Naive thymus-derived CD4-positive, alpha-beta T cell (primary cell): ENCODE measurements at regions not wholly inside any gene's neighbourhood (a gene's known extent, or its start where the extent isn't known, plus 50 kb on each side); places are given as distances from the start of the nearest gene placed in this dataset.

Experiments
- ATAC-seq: fragments of 150-1000 bp; cut with Tn5 transposase; 2 replicates; pipeline ENCODE4 v1.10.0; 2021; ENCODE audit warnings: mild to moderate bottlenecking, moderate library complexity
- CTCF ChIA-PET: fragments of 350-600 bp; sonication (Branson Sonifier 250); formaldehyde crosslinking; loops from one replicate; lab custom pipeline; 2021; ENCODE audit warnings: antibody characterized with exemption; lab: Charles Lee
- POLR2A ChIA-PET: fragments of 350-600 bp; sonication (Branson Sonifier 250); formaldehyde crosslinking; loops from one replicate; lab custom pipeline; 2021; ENCODE audit warnings: antibody characterized with exemption, inconsistent platforms; lab: Charles Lee
- DNase-seq, 9 donors: peaks; one replicate each; pipeline versions ENCODE4 v3.0.0 to v3.0.0-alpha.2; 2020 to 2022; ENCODE audit warnings: mixed read lengths in 1 of 9
- H3K27ac ChIP-seq: one replicate; pipeline ENCODE4 v1.7.0; 2013; ENCODE audit warnings: mild to moderate bottlenecking, low read depth, low read length, moderate library complexity
- H3K27me3 ChIP-seq, 2 donors: one replicate each; pipeline ENCODE4 v1.7.0; 2013; ENCODE audit warnings: low read length in 2 of 2, mild to moderate bottlenecking in 2 of 2, moderate library complexity in 2 of 2; ENCODE audit not compliant: control insufficient read depth in 2 of 2, insufficient read depth in 2 of 2
- H3K36me3 ChIP-seq, 3 experiments: 1 replicate in 2 of 3; 2 replicates in 1 of 3; pipeline ENCODE4 v1.7.0; 2013; ENCODE audit warnings: low read length in 3 of 3, mild to moderate bottlenecking in 3 of 3, moderate library complexity in 1 of 3; ENCODE audit not compliant: insufficient read depth in 3 of 3, control insufficient read depth in 2 of 3
- H3K4me1 ChIP-seq, 2 donors: one replicate each; pipeline ENCODE4 v1.7.0; 2013; ENCODE audit warnings: low read length in 2 of 2, mild to moderate bottlenecking in 2 of 2, moderate library complexity in 1 of 2; ENCODE audit not compliant: control insufficient read depth in 2 of 2, insufficient read depth in 2 of 2
- H3K4me3 ChIP-seq: 2 replicates; pipeline ENCODE4 v1.7.0; 2013; ENCODE audit warnings: mild to moderate bottlenecking, low read length
- H3K9me3 ChIP-seq, 3 experiments: 1 replicate in 2 of 3; 2 replicates in 1 of 3; pipeline ENCODE4 v1.7.0; 2013; ENCODE audit warnings: low read length in 3 of 3; ENCODE audit not compliant: control insufficient read depth in 2 of 3
- H3K27ac Mint-ChIP-seq, 9 donors: one replicate each; pipeline ENCODE4 v1.8.0; 2020 to 2022; ENCODE audit warnings: mixed read lengths in 9 of 9, mild to moderate bottlenecking in 8 of 9, moderate library complexity in 5 of 9, inconsistent platforms in 2 of 9
- H3K27me3 Mint-ChIP-seq, 5 donors: one replicate each; pipeline ENCODE4 v1.8.0; 2021 to 2022; ENCODE audit warnings: mixed read lengths in 5 of 5, mild to moderate bottlenecking in 1 of 5
- H3K36me3 Mint-ChIP-seq, 5 donors: one replicate each; pipeline ENCODE4 v1.8.0; 2020 to 2022; ENCODE audit warnings: mixed read lengths in 5 of 5, mild to moderate bottlenecking in 3 of 5, inconsistent platforms in 1 of 5
- H3K4me1 Mint-ChIP-seq, 7 donors: one replicate each; pipeline ENCODE4 v1.8.0; 2020 to 2022; ENCODE audit warnings: mixed read lengths in 7 of 7, mild to moderate bottlenecking in 3 of 7, inconsistent platforms in 1 of 7
- H3K4me3 Mint-ChIP-seq, 10 donors: one replicate each; pipeline ENCODE4 v1.8.0; 2020 to 2022; ENCODE audit warnings: mild to moderate bottlenecking in 10 of 10, mixed read lengths in 10 of 10, moderate library complexity in 6 of 10, inconsistent platforms in 2 of 10
- H3K9me3 Mint-ChIP-seq, 11 donors: one replicate each; pipeline ENCODE4 v1.8.0; 2020 to 2022; ENCODE audit warnings: mixed read lengths in 11 of 11, mild to moderate bottlenecking in 4 of 11, inconsistent platforms in 1 of 11, moderate library complexity in 1 of 11
- intact Hi-C, 2 donors: fragments of 100-400 bp; cut with micrococcal nuclease; formaldehyde crosslinking; loops; one replicate each; pipeline ENCODE4 v1.15.1; 2023

GRCh38 chr4:7132249-7132648 lies 60.1 kb upstream of the SORCS2 start:
- H3K9me3 Mint-ChIP-seq, result peaks cover 0 to 11% (median 0%) of the 10 kb centered on the region in 11 donors
- Histone ChIP-seq H3K27ac (no peak overlapping the region), H3K9me3 (no peaks in the 10 kb centered on the region), H3K36me3 (no peaks in the 10 kb centered on the region), H3K27me3 (no peaks in the 10 kb centered on the region), H3K4me1 (no peaks in the 10 kb centered on the region), H3K4me3 (no peak overlapping the region)
- H3K4me1 Mint-ChIP-seq, result peaks cover 0 to 15% (median 2%) of the 10 kb centered on the region in 7 donors
- H3K27ac Mint-ChIP-seq, result no peak overlapping the region
- POLR2A ChIA-PET, result no interaction called here
- H3K4me3 Mint-ChIP-seq, result no peak overlapping the region
- intact Hi-C loops, result no loop called here
- peaks cover 0 to 4% (median 0%) of the 10 kb centered on the region in 5 donors for H3K27me3 Mint-ChIP-seq
- H3K36me3 Mint-ChIP-seq, result peaks cover 0 to 4% (median 0%) of the 10 kb centered on the region in 5 donors
- ATAC-seq (no peak), DNase-seq (no peak)
- CTCF ChIA-PET, result no interaction called here

- H3K36me3 ChIP-seq, result no peaks in the 10 kb centered on the region
- no peak overlapping the region for H3K4me3 Mint-ChIP-seq
- H3K27ac Mint-ChIP-seq, result no peak overlapping the region
- POLR2A ChIA-PET, result no interaction called here
- peaks cover 0 to 4% (median 0%) of the 10 kb centered on the region in 5 donors for H3K27me3 Mint-ChIP-seq
- H3K27me3 ChIP-seq, result no peaks in the 10 kb centered on the region
- CTCF ChIA-PET, result no interaction called here
- H3K27ac ChIP-seq, result no peak overlapping the region
- peaks cover 0 to 4% (median 0%) of the 10 kb centered on the region in 5 donors for H3K36me3 Mint-ChIP-seq
- no peak for DNase-seq
- no peaks in the 10 kb centered on the region for H3K9me3 ChIP-seq
- H3K4me3 ChIP-seq, result no peak overlapping the region
- intact Hi-C loops, result no loop called here
- H3K4me1 ChIP-seq, result no peaks in the 10 kb centered on the region
- H3K4me1 Mint-ChIP-seq, result peaks cover 0 to 15% (median 2%) of the 10 kb centered on the region in 7 donors
- peaks cover 0 to 11% (median 0%) of the 10 kb centered on the region in 11 donors for H3K9me3 Mint-ChIP-seq
- no peak for ATAC-seq
Measured at GRCh38 chr4:7131498-7132031, 60.8 kb upstream of the SORCS2 start.

GRCh38 chr4:7130621-7131211 lies 61.6 kb upstream of the SORCS2 start:
- DNase-seq (no peak), ATAC-seq (no peak)
- Histone ChIP-seq H3K4me1 (no peaks in the 10 kb centered on the region), H3K4me3 (no peak overlapping the region), H3K36me3 (no peaks in the 10 kb centered on the region), H3K27me3 (no peaks in the 10 kb centered on the region), H3K9me3 (no peaks in the 10 kb centered on the region), H3K27ac (no peak overlapping the region)
- no peak overlapping the region for H3K4me3 Mint-ChIP-seq
- H3K4me1 Mint-ChIP-seq, result peaks cover 0 to 15% (median 2%) of the 10 kb centered on the region in 7 donors
- ChIA-PET POLR2A (no interaction called here), CTCF (no interaction called here)
- peaks cover 0 to 11% (median 0%) of the 10 kb centered on the region in 11 donors for H3K9me3 Mint-ChIP-seq
- intact Hi-C loops, result no loop called here
- peaks cover 0 to 4% (median 0%) of the 10 kb centered on the region in 5 donors for H3K36me3 Mint-ChIP-seq
- no peak overlapping the region for H3K27ac Mint-ChIP-seq
- peaks cover 0 to 4% (median 0%) of the 10 kb centered on the region in 5 donors for H3K27me3 Mint-ChIP-seq

GRCh38 chr4:7129871-7130620 lies 62.2 kb upstream of the GRPEL1 start:
- H3K9me3 ChIP-seq, result no peaks in the 10 kb centered on the region
- intact Hi-C loops, result no loop called here
- no peaks in the 10 kb centered on the region for H3K36me3 ChIP-seq
- no peaks in the 10 kb centered on the region for H3K4me1 ChIP-seq
- no peak overlapping the region for H3K4me3 Mint-ChIP-seq
- no peak overlapping the region for H3K4me3 ChIP-seq
- ATAC-seq (no peak), DNase-seq (no peak)
- H3K4me1 Mint-ChIP-seq, result peaks cover 0 to 13% (median 2%) of the 10 kb centered on the region in 7 donors
- H3K27ac ChIP-seq, result no peak overlapping the region
- H3K36me3 Mint-ChIP-seq, result peaks cover 0 to 4% (median 0%) of the 10 kb centered on the region in 5 donors
- no peaks in the 10 kb centered on the region for H3K27me3 ChIP-seq
- peaks cover 0 to 4% (median 0%) of the 10 kb centered on the region in 5 donors for H3K27me3 Mint-ChIP-seq
- H3K9me3 Mint-ChIP-seq, result peaks cover 0 to 11% (median 0%) of the 10 kb centered on the region in 11 donors
- H3K27ac Mint-ChIP-seq, result no peak overlapping the region
- ChIA-PET POLR2A (no interaction called here), CTCF (no interaction called here)

GRCh38 chr4:7128644-7129043 lies 60.8 kb upstream of the GRPEL1 start:
- no peak overlapping the region for H3K4me3 ChIP-seq
- CTCF ChIA-PET, result no interaction called here
- no peaks in the 10 kb centered on the region for H3K4me1 ChIP-seq
- Mint-ChIP-seq H3K27ac (no peak overlapping the region), H3K36me3 (peaks cover 0 to 4% (median 0%) of the 10 kb centered on the region in 5 donors), H3K4me3 (no peak overlapping the region), H3K9me3 (peaks cover 0 to 10% (median 0%) of the 10 kb centered on the region in 11 donors), H3K27me3 (peaks cover 0 to 4% (median 0%) of the 10 kb centered on the region in 5 donors), H3K4me1 (peaks cover 0 to under 1% (median 0%) of the 10 kb centered on the region in 7 donors)
- DNase-seq (no peak), ATAC-seq (no peak)
- no peak overlapping the region for H3K27ac ChIP-seq
- no peaks in the 10 kb centered on the region for H3K36me3 ChIP-seq
- H3K27me3 ChIP-seq, result no peaks in the 10 kb centered on the region
- intact Hi-C loops, result no loop called here
- POLR2A ChIA-PET, result no interaction called here
- no peaks in the 10 kb centered on the region for H3K9me3 ChIP-seq

GRCh38 chr4:7128234-7128633 lies 60.4 kb upstream of the GRPEL1 start:
- H3K27ac ChIP-seq, result no peak overlapping the region
- ChIA-PET POLR2A (no interaction called here), CTCF (no interaction called here)
- no peak for ATAC-seq
- no peaks in the 10 kb centered on the region for H3K36me3 ChIP-seq
- H3K4me1 Mint-ChIP-seq, result no peaks in the 10 kb centered on the region
- no peaks in the 10 kb centered on the region for H3K4me1 ChIP-seq
- H3K36me3 Mint-ChIP-seq, result peaks cover 0 to 4% (median 0%) of the 10 kb centered on the region in 5 donors
- no peak overlapping the region for H3K4me3 ChIP-seq
- H3K9me3 ChIP-seq, result no peaks in the 10 kb centered on the region
- no peak overlapping the region for H3K4me3 Mint-ChIP-seq
- no peak for DNase-seq
- no peaks in the 10 kb centered on the region for H3K27me3 ChIP-seq
- intact Hi-C loops, result no loop called here
- H3K27ac Mint-ChIP-seq, result no peak overlapping the region
- H3K27me3 Mint-ChIP-seq, result peaks cover 0 to 6% (median 0%) of the 10 kb centered on the region in 5 donors
- H3K9me3 Mint-ChIP-seq, result peaks cover 0 to 6% (median 0%) of the 10 kb centered on the region in 11 donors
